GM23338 (cell line): ENCODE measurements at regions not wholly inside any gene's neighbourhood (a gene's known extent, or its start where the extent isn't known, plus 50 kb on each side); places are given as distances from the start of the nearest gene placed in this dataset.

Experiments used
- ATAC-seq: fragments of 200-7000 bp; cut with Tn5 transposase; 3 replicates; pipeline ENCODE4 v1.9.1; 2020
- DNase-seq: peaks from one replicate; pipeline ENCODE4 v3.0.0-alpha.2; 2015; ENCODE audit warnings: low spot score
- H2AFZ ChIP-seq: fragments of 200-600 bp; sonication (generic); 2 replicates; pipeline ENCODE4 v1.8.0; 2016; ENCODE audit warnings: antibody characterized with exemption, mild to moderate bottlenecking, moderate library complexity
- H3F3A ChIP-seq: fragments of 200-600 bp; sonication (generic); replicated peaks from 2 replicates; pipeline ENCODE4 v1.8.0; 2017; ENCODE audit warnings: antibody characterized with exemption, mixed run types, low read depth
- H3K27ac ChIP-seq: fragments of 200-600 bp; sonication (generic); 2 replicates; pipeline ENCODE4 v1.6.1; 2016; ENCODE audit warnings: low read depth
- H3K27me3 ChIP-seq: fragments of 200-600 bp; sonication (generic); 2 replicates; pipeline ENCODE4 v1.8.0; 2016; ENCODE audit warnings: mild to moderate bottlenecking, mixed run types, moderate library complexity; ENCODE audit not compliant: insufficient read depth
- H3K36me3 ChIP-seq: fragments of 200-600 bp; sonication (generic); 2 replicates; pipeline ENCODE4 v1.8.0; 2016; ENCODE audit warnings: mild to moderate bottlenecking; ENCODE audit not compliant: insufficient read depth
- H3K4me1 ChIP-seq: fragments of 200-600 bp; sonication (generic); 2 replicates; pipeline ENCODE4 v1.8.0; 2016; ENCODE audit warnings: mild to moderate bottlenecking, moderate library complexity; ENCODE audit not compliant: insufficient read depth
- H3K4me2 ChIP-seq: fragments of 200-600 bp; sonication (generic); 2 replicates; pipeline ENCODE4 v1.7.1; 2017; ENCODE audit warnings: mixed run types
- H3K4me3 ChIP-seq: fragments of 200-600 bp; sonication (generic); 2 replicates; pipeline ENCODE4 v1.6.1; 2016; ENCODE audit warnings: mixed run types
- H3K79me2 ChIP-seq: fragments of 200-600 bp; sonication (generic); replicated peaks from 2 replicates; pipeline ENCODE4 v1.8.0; 2017; ENCODE audit warnings: mild to moderate bottlenecking; ENCODE audit not compliant: insufficient read depth
- H3K9me2 ChIP-seq: fragments of 200-600 bp; sonication (generic); 2 replicates; pipeline ENCODE4 v1.8.0; 2017; ENCODE audit not compliant: insufficient read depth
- H4K20me1 ChIP-seq: fragments of 200-600 bp; sonication (generic); replicated peaks from 2 replicates; pipeline ENCODE4 v1.8.0; 2017; ENCODE audit warnings: mild to moderate bottlenecking; ENCODE audit not compliant: insufficient read depth
- H3K27ac Mint-ChIP-seq: 2 replicates; pipeline ENCODE4 v1.8.0; 2020; ENCODE audit warnings: inconsistent platforms, mild to moderate bottlenecking, moderate library complexity, mixed read lengths
- H3K27me3 Mint-ChIP-seq: 3 replicates; pipeline ENCODE4 v1.8.0; 2022; ENCODE audit warnings: low read depth, mild to moderate bottlenecking, moderate library complexity, mixed read lengths, inconsistent platforms; ENCODE audit not compliant: insufficient read depth, poor library complexity
- H3K36me3 Mint-ChIP-seq: 3 replicates; pipeline ENCODE4 v1.8.0; 2021; ENCODE audit warnings: low read depth, mild to moderate bottlenecking, inconsistent platforms, moderate library complexity, mixed read lengths
- H3K4me1 Mint-ChIP-seq: 3 replicates; pipeline ENCODE4 v1.8.0; 2020; ENCODE audit warnings: mild to moderate bottlenecking, inconsistent platforms, mixed read lengths
- H3K4me3 Mint-ChIP-seq: 3 replicates; pipeline ENCODE4 v1.8.0; 2021; ENCODE audit warnings: moderate library complexity, mild to moderate bottlenecking, inconsistent platforms, mixed read lengths
- H3K9me3 Mint-ChIP-seq: 3 replicates; pipeline ENCODE4 v1.8.0; 2020; ENCODE audit warnings: moderate library complexity, mild to moderate bottlenecking, inconsistent platforms, mixed read lengths
- CTCF ChIP-seq, 2 experiments: fragments of 200-600 bp in 1 of 2; sonication (generic) in 1 of 2; conservative IDR thresholded peaks; 2 replicates each; pipeline versions ENCODE4 v1.5.1 to v1.6.1; 2016 to 2017; ENCODE audit warnings: antibody characterized with exemption in 2 of 2, low read depth in 2 of 2, mild to moderate bottlenecking in 2 of 2, moderate library complexity in 1 of 2
- EZH2 ChIP-seq: fragments of 200-600 bp; sonication (generic); IDR thresholded peaks from one replicate; pipeline ENCODE4 v1.8.0; 2017; ENCODE audit warnings: antibody characterized with exemption, mild to moderate bottlenecking, low read depth; ENCODE audit not compliant: unreplicated experiment
- EZH2phosphoT487 ChIP-seq: fragments of 200-600 bp; sonication (generic); IDR thresholded peaks from one replicate; pipeline ENCODE4 v1.8.1; 2018; ENCODE audit warnings: antibody characterized with exemption; ENCODE audit not compliant: unreplicated experiment
- JUNB ChIP-seq: IDR thresholded peaks from one replicate; pipeline ENCODE4 v1.6.1; 2016; ENCODE audit warnings: antibody characterized with exemption; ENCODE audit not compliant: unreplicated experiment
- POLR2AphosphoS5 ChIP-seq: IDR thresholded peaks from 2 replicates; pipeline ENCODE4 v1.6.1; 2016; ENCODE audit warnings: antibody characterized with exemption, low read depth
- STAT1 ChIP-seq: IDR thresholded peaks from one replicate; pipeline ENCODE4 v1.6.1; 2016; ENCODE audit warnings: antibody characterized with exemption; ENCODE audit not compliant: unreplicated experiment
- ZNF114 ChIP-seq: fragments of 250-450 bp; sonication (Bioruptor Pico); IDR thresholded peaks from 2 replicates; pipeline ENCODE4 v1.5.0; 2020; ENCODE audit warnings: mild to moderate bottlenecking, moderate library complexity
- ZNF331 ChIP-seq: fragments of 250-450 bp; sonication (Bioruptor Pico); IDR thresholded peaks from 2 replicates; pipeline ENCODE4 v1.5.0; 2020; ENCODE audit warnings: low read depth, mild to moderate bottlenecking, moderate library complexity
- TF ChIP-seq, protein P1 (sequence below): IDR thresholded peaks from 2 replicates; pipeline ENCODE4 v1.6.1; 2016; ENCODE audit warnings: antibody characterized with exemption
- TF ChIP-seq, protein P2 (sequence below): IDR thresholded peaks from one replicate; pipeline ENCODE4 v1.6.1; 2018; ENCODE audit warnings: antibody characterized with exemption; ENCODE audit not compliant: unreplicated experiment

DNA sequence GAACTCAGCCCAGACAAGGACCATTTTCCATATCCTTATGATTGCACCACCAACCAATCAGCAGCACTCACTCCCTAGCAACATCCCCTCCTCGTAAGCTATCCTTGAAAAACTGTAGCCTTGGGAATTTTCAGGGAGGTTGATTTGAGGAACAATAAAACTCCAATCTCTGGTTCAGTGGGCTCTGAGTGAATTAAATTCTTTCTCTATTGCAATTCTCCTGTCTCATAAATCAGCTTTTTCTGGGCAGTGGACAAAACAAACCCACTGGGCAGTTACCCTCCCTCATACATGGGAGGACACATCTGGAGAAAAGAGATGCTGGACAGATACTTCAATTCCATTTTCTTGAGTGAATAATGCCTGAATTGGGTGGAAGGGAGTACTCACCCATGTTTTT is 115.4 kb upstream of the STXBP5 start:
- Histone ChIP-seq H3K27me3 (no peaks in the 10 kb centered on the region), H3K4me3 (no peak overlapping the region)
- no peaks in the 10 kb centered on the region for H3K27me3 Mint-ChIP-seq

GRCh38 chr6:147095316-147095715 is 108.9 kb upstream of the STXBP5 start:
- Histone ChIP-seq H3K79me2 (no peaks in the 10 kb centered on the region), H3K4me2 (no peak overlapping the region), H3K27me3 (no peaks in the 10 kb centered on the region), H3K36me3 (no peaks in the 10 kb centered on the region), H3F3A (no peaks in the 10 kb centered on the region), H4K20me1 (no peaks in the 10 kb centered on the region), H3K27ac (no peak overlapping the region), H3K4me1 (no peaks in the 10 kb centered on the region), H3K4me3 (no peak overlapping the region), H3K9me2 (0 out of 2 replicates have a peak, but pooled peaks cover 5% of the 10 kb centered on the region), H2AFZ (no peak overlapping the region)
- DNase-seq (no peak), ATAC-seq (no peak)
- no peaks in the 10 kb centered on the region for H3K27me3 Mint-ChIP-seq
- no peak overlapping the region for H3K4me3 Mint-ChIP-seq
- H3K27ac Mint-ChIP-seq: no peak overlapping the region
- no peaks in the 10 kb centered on the region; the same call in 2 of the 3 replicates for H3K9me3 Mint-ChIP-seq
- no peaks in the 10 kb centered on the region for H3K36me3 Mint-ChIP-seq
- no peaks in the 10 kb centered on the region for H3K4me1 Mint-ChIP-seq
- no peak for TF ChIP-seq JUNB
- TF ChIP-seq EZH2: no peak
- TF ChIP-seq STAT1: no peak
- no peak for TF ChIP-seq ZNF114 (CRISPR knock-in tag)
- TF ChIP-seq ZNF331 (CRISPR knock-in tag): no peak
- TF ChIP-seq, protein P1, sequence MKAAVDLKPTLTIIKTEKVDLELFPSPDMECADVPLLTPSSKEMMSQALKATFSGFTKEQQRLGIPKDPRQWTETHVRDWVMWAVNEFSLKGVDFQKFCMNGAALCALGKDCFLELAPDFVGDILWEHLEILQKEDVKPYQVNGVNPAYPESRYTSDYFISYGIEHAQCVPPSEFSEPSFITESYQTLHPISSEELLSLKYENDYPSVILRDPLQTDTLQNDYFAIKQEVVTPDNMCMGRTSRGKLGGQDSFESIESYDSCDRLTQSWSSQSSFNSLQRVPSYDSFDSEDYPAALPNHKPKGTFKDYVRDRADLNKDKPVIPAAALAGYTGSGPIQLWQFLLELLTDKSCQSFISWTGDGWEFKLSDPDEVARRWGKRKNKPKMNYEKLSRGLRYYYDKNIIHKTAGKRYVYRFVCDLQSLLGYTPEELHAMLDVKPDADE: no peak
- TF ChIP-seq CTCF (conservative IDR thresholded peaks at IDR 0.05; ENCODE audit: low read depth in 2 of 2): no peak
- no peak for TF ChIP-seq POLR2AphosphoS5

More for the DNA sequence above, 115.4 kb upstream of the STXBP5 start:
- Histone ChIP-seq H3K36me3 (no peaks in the 10 kb centered on the region), H4K20me1 (no peaks in the 10 kb centered on the region), H3K27ac (no peak overlapping the region), H3K4me1 (no peaks in the 10 kb centered on the region), H3K79me2 (no peaks in the 10 kb centered on the region), H3K4me2 (no peak overlapping the region), H3F3A (no peaks in the 10 kb centered on the region), H3K9me2 (no peaks in the 10 kb centered on the region), H2AFZ (no peak overlapping the region)
- H3K4me3 Mint-ChIP-seq: no peak overlapping the region
- H3K4me1 Mint-ChIP-seq: no peaks in the 10 kb centered on the region
- no peaks in the 10 kb centered on the region for H3K36me3 Mint-ChIP-seq
- no peaks in the 10 kb centered on the region; the same call in 1 of the 3 replicates for H3K9me3 Mint-ChIP-seq
- no peak overlapping the region for H3K27ac Mint-ChIP-seq
- TF ChIP-seq CTCF (conservative IDR thresholded peaks at IDR 0.05; ENCODE audit: low read depth in 2 of 2): no peak
- TF ChIP-seq EZH2phosphoT487: no peak
- TF ChIP-seq, protein P2, sequence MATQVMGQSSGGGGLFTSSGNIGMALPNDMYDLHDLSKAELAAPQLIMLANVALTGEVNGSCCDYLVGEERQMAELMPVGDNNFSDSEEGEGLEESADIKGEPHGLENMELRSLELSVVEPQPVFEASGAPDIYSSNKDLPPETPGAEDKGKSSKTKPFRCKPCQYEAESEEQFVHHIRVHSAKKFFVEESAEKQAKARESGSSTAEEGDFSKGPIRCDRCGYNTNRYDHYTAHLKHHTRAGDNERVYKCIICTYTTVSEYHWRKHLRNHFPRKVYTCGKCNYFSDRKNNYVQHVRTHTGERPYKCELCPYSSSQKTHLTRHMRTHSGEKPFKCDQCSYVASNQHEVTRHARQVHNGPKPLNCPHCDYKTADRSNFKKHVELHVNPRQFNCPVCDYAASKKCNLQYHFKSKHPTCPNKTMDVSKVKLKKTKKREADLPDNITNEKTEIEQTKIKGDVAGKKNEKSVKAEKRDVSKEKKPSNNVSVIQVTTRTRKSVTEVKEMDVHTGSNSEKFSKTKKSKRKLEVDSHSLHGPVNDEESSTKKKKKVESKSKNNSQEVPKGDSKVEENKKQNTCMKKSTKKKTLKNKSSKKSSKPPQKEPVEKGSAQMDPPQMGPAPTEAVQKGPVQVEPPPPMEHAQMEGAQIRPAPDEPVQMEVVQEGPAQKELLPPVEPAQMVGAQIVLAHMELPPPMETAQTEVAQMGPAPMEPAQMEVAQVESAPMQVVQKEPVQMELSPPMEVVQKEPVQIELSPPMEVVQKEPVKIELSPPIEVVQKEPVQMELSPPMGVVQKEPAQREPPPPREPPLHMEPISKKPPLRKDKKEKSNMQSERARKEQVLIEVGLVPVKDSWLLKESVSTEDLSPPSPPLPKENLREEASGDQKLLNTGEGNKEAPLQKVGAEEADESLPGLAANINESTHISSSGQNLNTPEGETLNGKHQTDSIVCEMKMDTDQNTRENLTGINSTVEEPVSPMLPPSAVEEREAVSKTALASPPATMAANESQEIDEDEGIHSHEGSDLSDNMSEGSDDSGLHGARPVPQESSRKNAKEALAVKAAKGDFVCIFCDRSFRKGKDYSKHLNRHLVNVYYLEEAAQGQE: no peak
- TF ChIP-seq JUNB: no peak
- no peak for DNase-seq
- ATAC-seq: no peak
